ENCODE measurements at regions not wholly inside any gene's neighbourhood (a gene's known extent, or its start where the extent isn't known, plus 50 kb on each side); places are given as distances from the start of the nearest gene placed in this dataset.

DNA sequence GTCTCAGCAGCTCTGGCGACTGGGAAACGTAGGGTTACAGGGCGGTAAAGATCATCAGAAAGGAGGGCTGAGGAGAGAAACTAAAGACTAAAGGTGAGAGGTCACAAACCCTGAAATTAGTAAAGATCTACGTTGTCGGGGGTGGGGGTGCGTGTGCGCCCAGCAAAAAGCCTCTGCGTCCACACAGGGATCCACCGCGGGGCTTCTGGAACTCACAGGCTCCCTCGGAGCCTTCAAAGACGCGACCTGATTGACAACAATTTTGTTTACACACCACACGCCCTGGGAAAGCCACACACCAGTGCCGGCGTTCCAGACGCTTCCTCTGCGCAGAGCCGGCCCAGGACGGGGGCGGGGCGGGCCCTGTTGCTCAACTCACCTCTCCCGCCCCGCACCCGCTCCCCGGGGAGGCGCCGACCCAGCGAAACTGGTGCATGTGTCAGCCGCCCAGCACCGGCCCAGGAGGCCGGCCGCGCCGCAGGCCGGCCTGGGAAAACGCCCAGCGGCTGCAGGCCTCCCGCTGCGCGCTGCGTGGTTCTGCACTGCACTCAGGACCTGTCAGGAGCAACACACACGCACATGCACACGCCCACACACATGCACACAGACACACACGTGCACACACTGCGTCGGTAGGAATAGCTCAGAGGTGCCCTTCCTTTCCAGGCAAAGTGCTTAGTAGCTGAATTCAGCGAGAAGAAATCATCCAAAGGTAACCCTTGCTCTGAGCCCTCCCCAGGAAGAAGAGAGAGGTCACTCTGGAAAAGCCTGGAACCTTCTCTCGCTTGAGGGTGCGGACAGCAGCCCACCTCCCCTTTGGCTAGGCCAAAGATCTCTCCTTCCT is 57.2 kb upstream of the ARID1B start:
- H3K27ac Mint-ChIP-seq = peak overlapping the region; percentile 74; the same call in 1 of the 2 replicates

More for the DNA sequence above, 57.2 kb upstream of the ARID1B start:
- Mint-ChIP-seq H3K9me3 (peaks cover 6% of the 10 kb centered on the region; the same call in 1 of the 3 replicates), H3K4me1 (peaks cover 35% of the 10 kb centered on the region), H3K27me3 (ENCODE audit: insufficient read depth, low read depth, poor library complexity) (peaks cover 20% of the 10 kb centered on the region), H3K36me3 (ENCODE audit: low read depth) (0 out of 3 replicates have a peak, but pooled peaks cover 6% of the 10 kb centered on the region), H3K4me3 (no peak overlapping the region; the same call in 2 of the 3 replicates)
- peaks cover 37% of the 10 kb centered on the region for H3K4me1 ChIP-seq (ENCODE audit: insufficient read depth)
- ATAC-seq = peak; percentile 71
- peak; percentile 86 for DNase-seq (ENCODE audit: low spot score)
- no peaks in the 10 kb centered on the region for H3K36me3 ChIP-seq (ENCODE audit: insufficient read depth)
- TF ChIP-seq, protein P1, sequence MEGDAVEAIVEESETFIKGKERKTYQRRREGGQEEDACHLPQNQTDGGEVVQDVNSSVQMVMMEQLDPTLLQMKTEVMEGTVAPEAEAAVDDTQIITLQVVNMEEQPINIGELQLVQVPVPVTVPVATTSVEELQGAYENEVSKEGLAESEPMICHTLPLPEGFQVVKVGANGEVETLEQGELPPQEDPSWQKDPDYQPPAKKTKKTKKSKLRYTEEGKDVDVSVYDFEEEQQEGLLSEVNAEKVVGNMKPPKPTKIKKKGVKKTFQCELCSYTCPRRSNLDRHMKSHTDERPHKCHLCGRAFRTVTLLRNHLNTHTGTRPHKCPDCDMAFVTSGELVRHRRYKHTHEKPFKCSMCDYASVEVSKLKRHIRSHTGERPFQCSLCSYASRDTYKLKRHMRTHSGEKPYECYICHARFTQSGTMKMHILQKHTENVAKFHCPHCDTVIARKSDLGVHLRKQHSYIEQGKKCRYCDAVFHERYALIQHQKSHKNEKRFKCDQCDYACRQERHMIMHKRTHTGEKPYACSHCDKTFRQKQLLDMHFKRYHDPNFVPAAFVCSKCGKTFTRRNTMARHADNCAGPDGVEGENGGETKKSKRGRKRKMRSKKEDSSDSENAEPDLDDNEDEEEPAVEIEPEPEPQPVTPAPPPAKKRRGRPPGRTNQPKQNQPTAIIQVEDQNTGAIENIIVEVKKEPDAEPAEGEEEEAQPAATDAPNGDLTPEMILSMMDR (conservative IDR thresholded peaks at IDR 0.05; ENCODE audit: low read depth in 2 of 2) = no peak
- no peak for TF ChIP-seq NANOG (IDR thresholded peaks at IDR 0.05; ENCODE audit: borderline replicate concordance)
- TF ChIP-seq, protein P2, sequence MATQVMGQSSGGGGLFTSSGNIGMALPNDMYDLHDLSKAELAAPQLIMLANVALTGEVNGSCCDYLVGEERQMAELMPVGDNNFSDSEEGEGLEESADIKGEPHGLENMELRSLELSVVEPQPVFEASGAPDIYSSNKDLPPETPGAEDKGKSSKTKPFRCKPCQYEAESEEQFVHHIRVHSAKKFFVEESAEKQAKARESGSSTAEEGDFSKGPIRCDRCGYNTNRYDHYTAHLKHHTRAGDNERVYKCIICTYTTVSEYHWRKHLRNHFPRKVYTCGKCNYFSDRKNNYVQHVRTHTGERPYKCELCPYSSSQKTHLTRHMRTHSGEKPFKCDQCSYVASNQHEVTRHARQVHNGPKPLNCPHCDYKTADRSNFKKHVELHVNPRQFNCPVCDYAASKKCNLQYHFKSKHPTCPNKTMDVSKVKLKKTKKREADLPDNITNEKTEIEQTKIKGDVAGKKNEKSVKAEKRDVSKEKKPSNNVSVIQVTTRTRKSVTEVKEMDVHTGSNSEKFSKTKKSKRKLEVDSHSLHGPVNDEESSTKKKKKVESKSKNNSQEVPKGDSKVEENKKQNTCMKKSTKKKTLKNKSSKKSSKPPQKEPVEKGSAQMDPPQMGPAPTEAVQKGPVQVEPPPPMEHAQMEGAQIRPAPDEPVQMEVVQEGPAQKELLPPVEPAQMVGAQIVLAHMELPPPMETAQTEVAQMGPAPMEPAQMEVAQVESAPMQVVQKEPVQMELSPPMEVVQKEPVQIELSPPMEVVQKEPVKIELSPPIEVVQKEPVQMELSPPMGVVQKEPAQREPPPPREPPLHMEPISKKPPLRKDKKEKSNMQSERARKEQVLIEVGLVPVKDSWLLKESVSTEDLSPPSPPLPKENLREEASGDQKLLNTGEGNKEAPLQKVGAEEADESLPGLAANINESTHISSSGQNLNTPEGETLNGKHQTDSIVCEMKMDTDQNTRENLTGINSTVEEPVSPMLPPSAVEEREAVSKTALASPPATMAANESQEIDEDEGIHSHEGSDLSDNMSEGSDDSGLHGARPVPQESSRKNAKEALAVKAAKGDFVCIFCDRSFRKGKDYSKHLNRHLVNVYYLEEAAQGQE (IDR thresholded peaks at IDR 0.05; ENCODE audit: unreplicated experiment) = no peak
- TF ChIP-seq ZNF331 (CRISPR knock-in tag; IDR thresholded peaks at IDR 0.05; ENCODE audit: low read depth) = no peak
- TF ChIP-seq POLR2AphosphoS5 (IDR thresholded peaks at IDR 0.05; ENCODE audit: low read depth) = no peak
- no peak for TF ChIP-seq EZH2 (IDR thresholded peaks at IDR 0.05; ENCODE audit: low read depth, unreplicated experiment)
- TF ChIP-seq, protein P3, sequence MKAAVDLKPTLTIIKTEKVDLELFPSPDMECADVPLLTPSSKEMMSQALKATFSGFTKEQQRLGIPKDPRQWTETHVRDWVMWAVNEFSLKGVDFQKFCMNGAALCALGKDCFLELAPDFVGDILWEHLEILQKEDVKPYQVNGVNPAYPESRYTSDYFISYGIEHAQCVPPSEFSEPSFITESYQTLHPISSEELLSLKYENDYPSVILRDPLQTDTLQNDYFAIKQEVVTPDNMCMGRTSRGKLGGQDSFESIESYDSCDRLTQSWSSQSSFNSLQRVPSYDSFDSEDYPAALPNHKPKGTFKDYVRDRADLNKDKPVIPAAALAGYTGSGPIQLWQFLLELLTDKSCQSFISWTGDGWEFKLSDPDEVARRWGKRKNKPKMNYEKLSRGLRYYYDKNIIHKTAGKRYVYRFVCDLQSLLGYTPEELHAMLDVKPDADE (IDR thresholded peaks at IDR 0.05) = no peak
- no peak for TF ChIP-seq STAT1 (IDR thresholded peaks at IDR 0.05; ENCODE audit: unreplicated experiment)
- no peak for TF ChIP-seq JUNB (IDR thresholded peaks at IDR 0.05; ENCODE audit: unreplicated experiment)
- TF ChIP-seq ZNF114 (CRISPR knock-in tag; IDR thresholded peaks at IDR 0.05) = no peak
- no peak for TF ChIP-seq EZH2phosphoT487 (IDR thresholded peaks at IDR 0.05; ENCODE audit: unreplicated experiment)
- H2AFZ ChIP-seq = peak overlapping the region; percentile 97
- peaks cover 20% of the 10 kb centered on the region for H3F3A ChIP-seq (replicated peaks; ENCODE audit: low read depth)
- H3K4me2 ChIP-seq = peak overlapping the region; percentile 45
- peak overlapping the region; percentile 90 for H3K27ac ChIP-seq (ENCODE audit: low read depth)
- H3K9me2 ChIP-seq (ENCODE audit: insufficient read depth) = 0 out of 2 replicates have a peak, but pooled peaks cover 4% of the 10 kb centered on the region
- H4K20me1 ChIP-seq (replicated peaks; ENCODE audit: insufficient read depth) = no peaks in the 10 kb centered on the region
- no peaks in the 10 kb centered on the region for H3K27me3 ChIP-seq (ENCODE audit: insufficient read depth)
- H3K4me3 ChIP-seq = peak overlapping the region; percentile 43
- H3K79me2 ChIP-seq (replicated peaks; ENCODE audit: insufficient read depth) = no peaks in the 10 kb centered on the region

Measured in GM23338 (cell line).